GM23338 (cell line): ENCODE measurements at regions not wholly inside any gene's neighbourhood (a gene's known extent, or its start where the extent isn't known, plus 50 kb on each side); places are given as distances from the start of the nearest gene placed in this dataset.

Source experiments
- ATAC-seq: fragments of 200-7000 bp; cut with Tn5 transposase; 3 replicates; pipeline ENCODE4 v1.9.1; 2020
- DNase-seq: peaks from one replicate; pipeline ENCODE4 v3.0.0-alpha.2; 2015; ENCODE audit warnings: low spot score
- H2AFZ ChIP-seq: fragments of 200-600 bp; sonication (generic); 2 replicates; pipeline ENCODE4 v1.8.0; 2016; ENCODE audit warnings: antibody characterized with exemption, mild to moderate bottlenecking, moderate library complexity
- H3F3A ChIP-seq: fragments of 200-600 bp; sonication (generic); replicated peaks from 2 replicates; pipeline ENCODE4 v1.8.0; 2017; ENCODE audit warnings: antibody characterized with exemption, mixed run types, low read depth
- H3K27ac ChIP-seq: fragments of 200-600 bp; sonication (generic); 2 replicates; pipeline ENCODE4 v1.6.1; 2016; ENCODE audit warnings: low read depth
- H3K27me3 ChIP-seq: fragments of 200-600 bp; sonication (generic); 2 replicates; pipeline ENCODE4 v1.8.0; 2016; ENCODE audit warnings: mild to moderate bottlenecking, mixed run types, moderate library complexity; ENCODE audit not compliant: insufficient read depth
- H3K36me3 ChIP-seq: fragments of 200-600 bp; sonication (generic); 2 replicates; pipeline ENCODE4 v1.8.0; 2016; ENCODE audit warnings: mild to moderate bottlenecking; ENCODE audit not compliant: insufficient read depth
- H3K4me1 ChIP-seq: fragments of 200-600 bp; sonication (generic); 2 replicates; pipeline ENCODE4 v1.8.0; 2016; ENCODE audit warnings: mild to moderate bottlenecking, moderate library complexity; ENCODE audit not compliant: insufficient read depth
- H3K4me2 ChIP-seq: fragments of 200-600 bp; sonication (generic); 2 replicates; pipeline ENCODE4 v1.7.1; 2017; ENCODE audit warnings: mixed run types
- H3K4me3 ChIP-seq: fragments of 200-600 bp; sonication (generic); 2 replicates; pipeline ENCODE4 v1.6.1; 2016; ENCODE audit warnings: mixed run types
- H3K79me2 ChIP-seq: fragments of 200-600 bp; sonication (generic); replicated peaks from 2 replicates; pipeline ENCODE4 v1.8.0; 2017; ENCODE audit warnings: mild to moderate bottlenecking; ENCODE audit not compliant: insufficient read depth
- H3K9me2 ChIP-seq: fragments of 200-600 bp; sonication (generic); 2 replicates; pipeline ENCODE4 v1.8.0; 2017; ENCODE audit not compliant: insufficient read depth
- H4K20me1 ChIP-seq: fragments of 200-600 bp; sonication (generic); replicated peaks from 2 replicates; pipeline ENCODE4 v1.8.0; 2017; ENCODE audit warnings: mild to moderate bottlenecking; ENCODE audit not compliant: insufficient read depth
- H3K27ac Mint-ChIP-seq: 2 replicates; pipeline ENCODE4 v1.8.0; 2020; ENCODE audit warnings: inconsistent platforms, mild to moderate bottlenecking, moderate library complexity, mixed read lengths
- H3K27me3 Mint-ChIP-seq: 3 replicates; pipeline ENCODE4 v1.8.0; 2022; ENCODE audit warnings: low read depth, mild to moderate bottlenecking, moderate library complexity, mixed read lengths, inconsistent platforms; ENCODE audit not compliant: insufficient read depth, poor library complexity
- H3K36me3 Mint-ChIP-seq: 3 replicates; pipeline ENCODE4 v1.8.0; 2021; ENCODE audit warnings: low read depth, mild to moderate bottlenecking, inconsistent platforms, moderate library complexity, mixed read lengths
- H3K4me1 Mint-ChIP-seq: 3 replicates; pipeline ENCODE4 v1.8.0; 2020; ENCODE audit warnings: mild to moderate bottlenecking, inconsistent platforms, mixed read lengths
- H3K4me3 Mint-ChIP-seq: 3 replicates; pipeline ENCODE4 v1.8.0; 2021; ENCODE audit warnings: moderate library complexity, mild to moderate bottlenecking, inconsistent platforms, mixed read lengths
- H3K9me3 Mint-ChIP-seq: 3 replicates; pipeline ENCODE4 v1.8.0; 2020; ENCODE audit warnings: moderate library complexity, mild to moderate bottlenecking, inconsistent platforms, mixed read lengths
- CREB1 ChIP-seq: fragments of 250-450 bp; sonication (Bioruptor Pico); IDR thresholded peaks from 2 replicates; pipeline ENCODE4 v1.5.0; 2020; ENCODE audit warnings: low read depth, mild to moderate bottlenecking, moderate library complexity
- CTCF ChIP-seq, 2 experiments: fragments of 200-600 bp in 1 of 2; sonication (generic) in 1 of 2; conservative IDR thresholded peaks; 2 replicates each; pipeline versions ENCODE4 v1.5.1 to v1.6.1; 2016 to 2017; ENCODE audit warnings: antibody characterized with exemption in 2 of 2, low read depth in 2 of 2, mild to moderate bottlenecking in 2 of 2, moderate library complexity in 1 of 2
- JUNB ChIP-seq: IDR thresholded peaks from one replicate; pipeline ENCODE4 v1.6.1; 2016; ENCODE audit warnings: antibody characterized with exemption; ENCODE audit not compliant: unreplicated experiment
- NANOG ChIP-seq: IDR thresholded peaks from 2 replicates; pipeline ENCODE4 v1.6.1; 2016; ENCODE audit warnings: antibody characterized with exemption, borderline replicate concordance
- REST ChIP-seq: IDR thresholded peaks from one replicate; pipeline ENCODE4 v1.6.1; 2018; ENCODE audit warnings: antibody characterized with exemption; ENCODE audit not compliant: unreplicated experiment
- ZNF331 ChIP-seq: fragments of 250-450 bp; sonication (Bioruptor Pico); IDR thresholded peaks from 2 replicates; pipeline ENCODE4 v1.5.0; 2020; ENCODE audit warnings: low read depth, mild to moderate bottlenecking, moderate library complexity
- ZNF462 ChIP-seq: fragments of 250-450 bp; sonication (Bioruptor Pico); IDR thresholded peaks from 2 replicates; pipeline ENCODE4 v1.5.0; 2020; ENCODE audit warnings: mild to moderate bottlenecking, moderate library complexity

- H4K20me1 ChIP-seq: no peaks in the 10 kb centered on the region
- H3K9me2 ChIP-seq: no peaks in the 10 kb centered on the region
- no peaks in the 10 kb centered on the region for H3K27me3 ChIP-seq
- TF ChIP-seq CREB1 (CRISPR knock-in tag): no peak
- TF ChIP-seq REST: no peak
- no peak for TF ChIP-seq JUNB
- TF ChIP-seq NANOG: no peak
- TF ChIP-seq CTCF (conservative IDR thresholded peaks at IDR 0.05; ENCODE audit: low read depth in 2 of 2): no peak
- TF ChIP-seq ZNF462 (CRISPR knock-in tag): no peak
- TF ChIP-seq ZNF331 (CRISPR knock-in tag): no peak
- H3K4me2 ChIP-seq: no peak overlapping the region
- Mint-ChIP-seq H3K36me3 (no peaks in the 10 kb centered on the region), H3K27me3 (no peaks in the 10 kb centered on the region), H3K9me3 (no peaks in the 10 kb centered on the region), H3K4me1 (no peaks in the 10 kb centered on the region; the same call in 2 of the 3 replicates), H3K4me3 (no peak overlapping the region), H3K27ac (no peak overlapping the region)
- no peak overlapping the region for H2AFZ ChIP-seq
- DNase-seq (no peak), ATAC-seq (no peak)
- H3F3A ChIP-seq: no peaks in the 10 kb centered on the region
- no peaks in the 10 kb centered on the region for H3K4me1 ChIP-seq
- no peak overlapping the region for H3K4me3 ChIP-seq
- H3K36me3 ChIP-seq: no peaks in the 10 kb centered on the region
- H3K27ac ChIP-seq: no peak overlapping the region
- no peaks in the 10 kb centered on the region for H3K79me2 ChIP-seq
Measured at GRCh38 chr10:78391585-78391984, 357.9 kb downstream of the RPS24 start.
